GM12874 (cell line): ENCODE measurements at regions not wholly inside any gene's neighbourhood (a gene's known extent, or its start where the extent isn't known, plus 50 kb on each side); places are given as distances from the start of the nearest gene placed in this dataset.

Experiments
- TF ChIP-seq, protein P1 (sequence below): IDR thresholded peaks from 2 replicates; pipeline ENCODE4 v1.5.1; 2011; ENCODE audit warnings: low read depth, mild to moderate bottlenecking, control low read depth, low read length, moderate library complexity; ENCODE audit not compliant: insufficient read depth

DNA sequence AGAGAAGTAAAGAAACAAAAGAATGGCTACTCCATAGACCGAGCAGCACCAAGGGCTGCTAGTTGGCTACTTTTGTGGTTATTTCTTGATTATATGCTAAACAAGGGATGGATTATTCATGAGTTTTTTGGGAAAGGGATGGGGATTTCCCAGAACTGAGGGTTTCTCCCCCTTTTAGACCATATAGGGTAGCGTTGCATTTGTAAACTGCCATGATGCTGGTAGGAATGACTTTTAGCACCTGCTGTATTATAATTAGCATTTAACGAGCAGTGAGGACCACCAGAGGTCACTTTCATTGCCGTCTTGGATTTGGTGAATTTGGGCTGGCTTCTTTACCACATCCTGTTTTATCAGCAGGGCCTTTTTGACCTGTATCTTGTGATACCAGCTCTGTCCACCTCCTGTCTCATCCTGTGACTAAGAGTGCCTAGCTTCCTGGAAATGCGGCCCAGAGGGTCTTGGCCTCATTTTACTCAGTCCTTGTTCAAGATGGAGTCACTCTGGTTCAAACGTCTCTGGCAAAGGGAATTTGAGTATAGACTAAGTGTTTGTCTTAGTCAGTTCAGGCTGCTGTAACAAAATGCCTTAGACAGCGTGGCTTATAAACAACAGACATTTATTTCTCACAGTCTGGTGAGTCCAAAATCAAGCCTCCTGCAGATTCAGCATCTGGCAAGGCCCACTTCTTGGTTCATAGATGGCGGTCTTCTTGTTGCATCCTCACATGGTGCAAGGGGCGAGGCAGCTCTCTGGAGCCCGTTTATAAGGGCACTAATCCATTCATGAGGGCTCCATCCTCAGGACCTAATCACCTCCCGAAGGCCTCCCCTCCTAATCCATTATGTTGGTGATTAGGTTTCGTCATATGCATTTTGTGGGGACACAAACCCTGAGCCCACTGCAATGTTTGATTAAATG is 348.3 kb upstream of the SFSWAP start:
- TF ChIP-seq, protein P1, sequence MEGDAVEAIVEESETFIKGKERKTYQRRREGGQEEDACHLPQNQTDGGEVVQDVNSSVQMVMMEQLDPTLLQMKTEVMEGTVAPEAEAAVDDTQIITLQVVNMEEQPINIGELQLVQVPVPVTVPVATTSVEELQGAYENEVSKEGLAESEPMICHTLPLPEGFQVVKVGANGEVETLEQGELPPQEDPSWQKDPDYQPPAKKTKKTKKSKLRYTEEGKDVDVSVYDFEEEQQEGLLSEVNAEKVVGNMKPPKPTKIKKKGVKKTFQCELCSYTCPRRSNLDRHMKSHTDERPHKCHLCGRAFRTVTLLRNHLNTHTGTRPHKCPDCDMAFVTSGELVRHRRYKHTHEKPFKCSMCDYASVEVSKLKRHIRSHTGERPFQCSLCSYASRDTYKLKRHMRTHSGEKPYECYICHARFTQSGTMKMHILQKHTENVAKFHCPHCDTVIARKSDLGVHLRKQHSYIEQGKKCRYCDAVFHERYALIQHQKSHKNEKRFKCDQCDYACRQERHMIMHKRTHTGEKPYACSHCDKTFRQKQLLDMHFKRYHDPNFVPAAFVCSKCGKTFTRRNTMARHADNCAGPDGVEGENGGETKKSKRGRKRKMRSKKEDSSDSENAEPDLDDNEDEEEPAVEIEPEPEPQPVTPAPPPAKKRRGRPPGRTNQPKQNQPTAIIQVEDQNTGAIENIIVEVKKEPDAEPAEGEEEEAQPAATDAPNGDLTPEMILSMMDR: no peak

DNA sequence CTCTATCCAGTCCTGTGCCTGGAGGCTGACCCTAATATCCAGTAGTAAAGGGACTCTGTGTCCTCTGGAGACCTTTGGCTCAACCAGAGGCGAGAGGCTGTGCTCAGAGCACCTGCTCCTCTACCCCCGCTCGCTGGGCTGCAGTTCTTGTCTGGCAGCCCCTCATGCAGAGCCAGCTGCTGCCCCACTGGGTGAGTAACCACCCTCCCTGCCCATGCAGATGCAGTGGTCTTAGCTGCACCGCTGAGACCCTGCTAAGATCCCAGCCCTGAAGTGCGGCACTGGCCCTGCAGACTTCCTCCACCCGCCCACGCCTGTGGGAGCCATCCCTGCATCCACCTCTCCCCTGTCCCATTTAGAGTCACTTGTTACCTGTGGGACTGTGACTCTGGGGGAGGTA is 347.5 kb upstream of the SFSWAP start:
- TF ChIP-seq, protein P1: no peak

DNA sequence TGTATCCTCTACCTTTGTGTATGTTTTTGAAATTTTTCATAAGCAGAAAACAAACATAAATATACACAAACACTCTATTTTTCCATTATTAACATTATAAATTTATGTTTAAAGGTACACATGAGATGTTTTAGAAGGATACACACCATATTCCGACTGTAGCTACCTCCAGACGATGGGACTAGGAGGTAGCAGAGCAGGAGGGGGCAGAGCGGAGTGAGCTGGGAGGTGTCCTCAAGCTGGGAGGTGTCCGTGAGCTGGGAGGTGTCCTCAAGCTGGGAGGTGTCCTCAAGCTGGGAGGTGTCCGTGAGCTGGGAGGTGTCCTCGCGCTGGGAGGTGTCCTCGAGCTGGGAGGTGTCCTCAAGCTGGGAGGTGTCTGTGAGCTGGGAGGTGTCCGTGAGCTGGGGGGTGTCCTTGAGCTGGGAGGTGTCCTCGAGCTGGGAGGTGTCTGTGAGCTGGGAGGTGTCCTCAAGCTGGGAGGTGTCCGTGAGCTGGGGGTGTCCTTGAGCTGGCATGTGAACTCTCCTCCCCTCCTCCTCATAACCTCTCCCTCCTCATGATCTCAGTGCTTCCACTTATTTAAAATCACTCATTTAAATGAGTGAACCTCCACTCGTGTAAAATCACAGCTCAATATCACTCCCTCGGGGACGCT is 346.9 kb upstream of the SFSWAP start:
- TF ChIP-seq, protein P1: no peak

DNA sequence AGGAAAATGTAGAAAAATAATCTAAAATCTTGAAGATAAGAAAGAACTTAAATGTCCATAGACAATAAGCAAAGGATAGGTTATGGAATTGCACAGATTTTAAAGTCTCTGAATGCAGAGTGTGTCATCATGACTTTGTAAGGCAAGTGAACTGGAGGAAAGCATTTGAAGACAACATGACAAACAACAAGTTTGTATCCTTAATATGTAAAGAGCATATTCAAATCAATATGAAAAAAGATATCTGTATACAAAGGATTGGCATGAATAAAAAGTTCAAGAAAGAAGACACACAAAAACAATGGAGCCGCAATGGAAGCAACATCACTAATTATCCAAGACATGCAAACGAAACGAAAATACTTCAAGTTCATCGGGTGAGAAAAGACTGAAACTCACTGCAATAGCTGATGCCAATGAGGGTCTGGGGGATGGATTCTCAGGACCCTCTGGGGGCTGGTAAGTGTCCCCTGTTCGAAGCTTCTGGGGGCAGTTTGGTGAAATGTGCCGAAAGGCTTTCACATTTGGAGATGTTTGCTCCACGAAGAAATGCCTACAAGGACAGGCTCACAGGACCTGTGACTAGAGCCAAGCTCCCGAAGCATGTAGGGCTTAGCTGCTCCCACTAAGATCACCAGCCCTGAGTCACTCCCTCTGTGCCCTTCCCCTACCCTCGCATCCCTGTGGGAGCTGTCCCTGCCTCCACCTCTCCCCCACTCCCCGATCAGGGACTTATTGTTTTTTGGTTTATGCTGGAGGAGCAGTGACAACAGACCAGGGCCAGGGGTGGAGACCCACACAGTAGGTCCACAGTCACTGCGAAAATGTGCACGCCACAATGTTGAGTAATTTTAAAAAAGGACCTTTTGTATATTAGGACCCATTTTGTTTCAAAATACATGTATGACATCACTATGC is 345.7 kb upstream of the SFSWAP start:
- TF ChIP-seq, protein P1: no peak

DNA sequence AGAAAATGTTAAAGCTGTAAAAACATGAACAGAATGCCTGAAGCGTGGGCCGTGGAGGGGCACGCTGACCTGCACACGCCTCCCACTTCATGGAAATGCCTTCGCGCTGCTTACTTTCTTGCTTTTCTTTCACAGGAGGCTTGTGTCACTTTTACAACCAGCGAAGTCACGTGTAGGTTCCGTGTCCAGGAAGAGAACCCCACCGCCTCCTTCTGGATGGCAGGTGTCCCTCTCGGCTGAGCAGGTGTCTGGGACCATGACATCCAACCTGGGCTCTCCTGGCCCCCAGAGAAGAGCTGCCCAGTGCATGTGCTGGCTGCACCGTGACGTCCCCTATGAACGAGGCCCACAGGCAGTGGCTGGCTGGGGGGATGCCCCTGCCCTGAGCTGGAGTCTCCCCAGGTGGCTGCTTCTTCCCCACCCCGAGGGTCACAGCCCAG is 345.0 kb upstream of the SFSWAP start:
- TF ChIP-seq, protein P1: no peak

GRCh38 chr12:131366261-131366871 is 344.5 kb upstream of the SFSWAP start:
- TF ChIP-seq, protein P1: no peak
